H9 (cell line): ENCODE measurements at regions not wholly inside any gene's neighbourhood (a gene's known extent, or its start where the extent isn't known, plus 50 kb on each side); places are given as distances from the start of the nearest gene placed in this dataset.

ENCODE experiments used
- DNase-seq: peaks from one replicate; pipeline ENCODE4 v3.0.0-alpha.2; 2017
- H2AFZ ChIP-seq: one replicate; pipeline ENCODE4 v1.6.1; 2013; ENCODE audit warnings: mild to moderate bottlenecking, low read length, control low read depth, moderate library complexity
- H2AK5ac ChIP-seq: 2 replicates; pipeline ENCODE4 v1.6.1; 2013; ENCODE audit warnings: low read length, control low read depth, mixed read lengths; ENCODE audit not compliant: insufficient read length
- H2BK120ac ChIP-seq: one replicate; pipeline ENCODE4 v1.6.1; 2013; ENCODE audit warnings: low read depth, mild to moderate bottlenecking, low read length, control low read depth, inconsistent platforms; ENCODE audit not compliant: poor library complexity, severe bottlenecking
- H2BK12ac ChIP-seq: 2 replicates; pipeline ENCODE4 v1.6.1; 2013; ENCODE audit warnings: low read length, control low read depth, mixed read lengths, low read depth; ENCODE audit not compliant: insufficient read length
- H2BK15ac ChIP-seq: 2 replicates; pipeline ENCODE4 v1.6.1; 2013; ENCODE audit warnings: low read depth, low read length, control low read depth
- H2BK20ac ChIP-seq: one replicate; pipeline ENCODE4 v1.6.1; 2013; ENCODE audit warnings: low read depth, mild to moderate bottlenecking, low read length, control low read depth, inconsistent platforms; ENCODE audit not compliant: poor library complexity, severe bottlenecking
- H2BK5ac ChIP-seq: 2 replicates; pipeline ENCODE4 v1.6.1; 2013; ENCODE audit warnings: low read length, control low read depth, mixed read lengths; ENCODE audit not compliant: insufficient read length
- H3K14ac ChIP-seq: 2 replicates; pipeline ENCODE4 v1.6.1; 2013; ENCODE audit warnings: low read length, control low read depth; ENCODE audit not compliant: insufficient read depth
- H3K18ac ChIP-seq: 2 replicates; pipeline ENCODE4 v1.6.1; 2013; ENCODE audit warnings: low read depth, mild to moderate bottlenecking, mixed read lengths, low read length, control low read depth; ENCODE audit not compliant: insufficient read length
- H3K23ac ChIP-seq: 2 replicates; pipeline ENCODE4 v1.6.1; 2013; ENCODE audit warnings: low read length, control low read depth, mixed read lengths, low read depth; ENCODE audit not compliant: insufficient read length
- H3K23me2 ChIP-seq: 2 replicates; pipeline ENCODE4 v1.6.1; 2013; ENCODE audit warnings: low read depth, mild to moderate bottlenecking, mixed read lengths, low read length, control low read depth; ENCODE audit not compliant: insufficient read length, poor library complexity, severe bottlenecking
- H3K27ac ChIP-seq: 2 replicates; pipeline ENCODE4 v1.5.1; 2013; ENCODE audit warnings: low read length, control low read depth, mixed read lengths, low read depth; ENCODE audit not compliant: insufficient read length
- H3K27me3 ChIP-seq: 2 replicates; pipeline ENCODE4 v1.6.1; 2013; ENCODE audit warnings: low read length, control low read depth, inconsistent platforms; ENCODE audit not compliant: insufficient read depth
- H3K4ac ChIP-seq: 2 replicates; pipeline ENCODE4 v1.6.1; 2013; ENCODE audit warnings: low read depth, mild to moderate bottlenecking, control low read depth, inconsistent platforms, low read length, moderate library complexity
- H3K4me1 ChIP-seq: 2 replicates; pipeline ENCODE4 v1.6.1; 2013; ENCODE audit warnings: low read length, control low read depth, inconsistent platforms; ENCODE audit not compliant: insufficient read depth
- H3K4me2 ChIP-seq: 2 replicates; pipeline ENCODE4 v1.6.1; 2013; ENCODE audit warnings: low read length, control low read depth, mixed read lengths; ENCODE audit not compliant: insufficient read length, insufficient read depth
- H3K56ac ChIP-seq: 2 replicates; pipeline ENCODE4 v1.6.1; 2013; ENCODE audit warnings: low read depth, mild to moderate bottlenecking, mixed read lengths, low read length, control low read depth; ENCODE audit not compliant: insufficient read length
- H3K79me1 ChIP-seq: 2 replicates; pipeline ENCODE4 v1.6.1; 2013; ENCODE audit warnings: low read depth, mild to moderate bottlenecking, moderate library complexity, low read length, control low read depth, inconsistent platforms; ENCODE audit not compliant: insufficient read depth, poor library complexity, severe bottlenecking
- H3K79me2 ChIP-seq: 2 replicates; pipeline ENCODE4 v1.6.1; 2013; ENCODE audit warnings: low read length, control low read depth, inconsistent platforms; ENCODE audit not compliant: insufficient read depth
- H3K9ac ChIP-seq: 2 replicates; pipeline ENCODE4 v1.6.1; 2013; ENCODE audit warnings: low read length, control low read depth, mixed read lengths; ENCODE audit not compliant: insufficient read length; ENCODE audit errors: extremely low read depth
- H3K9me3 ChIP-seq: one replicate; pipeline ENCODE4 v1.6.1; 2013; ENCODE audit warnings: low read depth, low read length, inconsistent platforms; ENCODE audit not compliant: control insufficient read depth
- H3T11ph ChIP-seq: one replicate; pipeline ENCODE4 v1.6.1; 2013; ENCODE audit warnings: mild to moderate bottlenecking, low read length, control low read depth, inconsistent platforms
- H4K20me1 ChIP-seq: one replicate; pipeline ENCODE4 v1.6.1; 2013; ENCODE audit not compliant: control insufficient read depth, insufficient read length, insufficient read depth
- H4K5ac ChIP-seq: 2 replicates; pipeline ENCODE4 v1.6.1; 2013; ENCODE audit warnings: low read depth, mild to moderate bottlenecking, mixed read lengths, low read length, control low read depth; ENCODE audit not compliant: insufficient read length
- H4K8ac ChIP-seq: replicated peaks from 2 replicates; pipeline ENCODE4 v1.6.1; 2013; ENCODE audit warnings: low read length, control low read depth, mixed read lengths, low read depth; ENCODE audit not compliant: insufficient read length
- H4K91ac ChIP-seq: 2 replicates; pipeline ENCODE4 v1.6.1; 2013; ENCODE audit warnings: low read depth, mild to moderate bottlenecking, moderate library complexity, mixed read lengths, low read length, control low read depth; ENCODE audit not compliant: insufficient read length
- H3K27ac Mint-ChIP-seq, 3 experiments: 2 replicates in 2 of 3; 3 replicates in 1 of 3; pipeline ENCODE4 v1.8.0; 2020 to 2021; ENCODE audit warnings: mixed read lengths in 3 of 3, mild to moderate bottlenecking in 1 of 3, moderate library complexity in 1 of 3
- H3K27me3 Mint-ChIP-seq: 2 replicates; pipeline ENCODE4 v1.8.0; 2021; ENCODE audit warnings: low read depth, mild to moderate bottlenecking, moderate library complexity, mixed read lengths
- H3K36me3 Mint-ChIP-seq, 3 experiments: 2 replicates in 2 of 3; 3 replicates in 1 of 3; pipeline ENCODE4 v1.8.0; 2020 to 2021; ENCODE audit warnings: low read depth in 3 of 3, mixed read lengths in 3 of 3; ENCODE audit not compliant: insufficient read depth in 1 of 3
- H3K4me1 Mint-ChIP-seq, 2 experiments: 2 replicates each; pipeline ENCODE4 v1.8.0; 2020; ENCODE audit warnings: mixed read lengths in 2 of 2
- H3K4me3 Mint-ChIP-seq, 2 experiments: 2 replicates in 1 of 2; 3 replicates in 1 of 2; pipeline ENCODE4 v1.8.0; 2020 to 2021; ENCODE audit warnings: mild to moderate bottlenecking in 2 of 2, mixed read lengths in 2 of 2, moderate library complexity in 1 of 2
- H3K9me3 Mint-ChIP-seq, 2 experiments: 2 replicates in 1 of 2; 3 replicates in 1 of 2; pipeline ENCODE4 v1.8.0; 2020; ENCODE audit warnings: mild to moderate bottlenecking in 2 of 2, mixed read lengths in 2 of 2, moderate library complexity in 1 of 2
- CTCF ChIP-seq: fragments of 200-600 bp; sonication (generic); conservative IDR thresholded peaks from 3 replicates; pipeline ENCODE4 v1.8.0; 2021; ENCODE audit warnings: antibody characterized with exemption, mild to moderate bottlenecking
- WGBS: extraction: QIAGEN DNeasy Blood & Tissue Kit; methylation state at CpG from one replicate; pipeline ENCODE4 v1.1.7; 2013; ENCODE audit warnings: missing lambda C conversion rate, low lambda C conversion rate, mixed read lengths; ENCODE audit not compliant: insufficient read length; ENCODE audit errors: extremely low coverage; 5-methylcytosine and 5-hydroxymethylcytosine counted together

- H3K56ac ChIP-seq: no peak overlapping the region
- H4K91ac ChIP-seq: no peak overlapping the region
- H2AFZ ChIP-seq: no peak overlapping the region
- no peaks in the 10 kb centered on the region for H3K4me1 ChIP-seq
- H3K27ac ChIP-seq: no peak overlapping the region
- WGBS: no CpG with 5 or more reads among the region's 3 CpGs
- H3K9me3 Mint-ChIP-seq: no peaks in the 10 kb centered on the region
- H3K14ac ChIP-seq: no peak overlapping the region
- H3K36me3 Mint-ChIP-seq: no peaks in the 10 kb centered on the region
- H3K23me2 ChIP-seq: no peaks in the 10 kb centered on the region
- no peak overlapping the region for H2BK12ac ChIP-seq
- no peak for DNase-seq
- H3K4me1 Mint-ChIP-seq: peaks cover 44 to 50% of the 10 kb centered on the region in 2 experiments
- H3K79me1 ChIP-seq: no peaks in the 10 kb centered on the region
- no peak overlapping the region for H2AK5ac ChIP-seq
- peaks cover 12% of the 10 kb centered on the region for H3K27me3 Mint-ChIP-seq
- H3K4me3 Mint-ChIP-seq: no peak overlapping the region
- H2BK5ac ChIP-seq: no peak overlapping the region
- H3K79me2 ChIP-seq: no peaks in the 10 kb centered on the region
- no peak overlapping the region for H3K9ac ChIP-seq
- H4K5ac ChIP-seq: no peak overlapping the region
- no peaks in the 10 kb centered on the region for H3K9me3 ChIP-seq
- no peak overlapping the region for H2BK120ac ChIP-seq
- H3K27me3 ChIP-seq: no peaks in the 10 kb centered on the region
- H4K20me1 ChIP-seq: no peaks in the 10 kb centered on the region
- H4K8ac ChIP-seq: no peak overlapping the region
- H3K27ac Mint-ChIP-seq: no peak overlapping the region; a peak in 1 of 7 replicates
- no peak overlapping the region for H3T11ph ChIP-seq
- TF ChIP-seq CTCF: no peak
- H3K4me2 ChIP-seq: no peak overlapping the region
- no peak overlapping the region for H3K23ac ChIP-seq
- H3K18ac ChIP-seq: no peak overlapping the region
- H2BK15ac ChIP-seq: no peak overlapping the region
- no peak overlapping the region for H3K4ac ChIP-seq
- H2BK20ac ChIP-seq: no peak overlapping the region
Measured at GRCh38 chr2:236690726-236691125, 121.1 kb downstream of the ACKR3 start.
